Body of pancreas (tissue), 4 donors: ENCODE measurements at regions not wholly inside any gene's neighbourhood (a gene's known extent, or its start where the extent isn't known, plus 50 kb on each side); places are given as distances from the start of the nearest gene placed in this dataset.
"Not testable (repeated sequence)": the region's sequence is repeated elsewhere in the genome, so short reads cannot be mapped to it uniquely, and the experiment has no call there.

Experiments
- ATAC-seq: fragments of 150-250 bp; one replicate; pipeline ENCODE4 v1.9.1; 2016
- DNase-seq, 4 donors: peaks; one replicate each; pipeline ENCODE4 v3.0.0-alpha.2; 2019
- H3K27ac ChIP-seq, 4 donors: fragments of 200-600 bp; sonication (generic); 1 replicate in 3 of 4; 2 replicates in 1 of 4; pipeline versions ENCODE4 v1.5.1 to v1.6.1; 2016 to 2019; ENCODE audit warnings: mild to moderate bottlenecking in 1 of 4, mixed read lengths in 1 of 4, moderate library complexity in 1 of 4
- H3K27me3 ChIP-seq, 2 donors: fragments of 200-600 bp; sonication (generic); one replicate each; pipeline ENCODE4 v1.6.0; 2016; ENCODE audit warnings: mild to moderate bottlenecking in 1 of 2
- H3K36me3 ChIP-seq, 2 donors: fragments of 200-600 bp; sonication (generic); replicated peaks in 1 of 2; 2 replicates each; pipeline ENCODE4 v1.5.1; 2016; ENCODE audit warnings: low read depth in 2 of 2; ENCODE audit not compliant: insufficient read depth in 1 of 2
- H3K4me1 ChIP-seq: fragments of 200-600 bp; sonication (generic); one replicate; pipeline ENCODE4 v1.6.0; 2016
- H3K4me3 ChIP-seq, 2 donors: fragments of 200-600 bp; sonication (generic); 1 replicate in 1 of 2; 2 replicates in 1 of 2; pipeline ENCODE4 v1.5.1; 2016 to 2019
- H3K9me3 ChIP-seq, 3 donors: fragments of 200-600 bp; sonication (generic); 1 replicate in 2 of 3; 2 replicates in 1 of 3; pipeline ENCODE4 v1.5.1; 2016
- CTCF ChIP-seq, 7 experiments: fragments of 450-650 bp in 4 of 7; fragments of 200-600 bp in 3 of 7; sonication (generic) in 3 of 7; IDR thresholded peaks; one replicate each; pipeline ENCODE4 v1.5.1; 2016 to 2019; ENCODE audit warnings: antibody characterized with exemption in 7 of 7
- POLR2A ChIP-seq, 3 donors: fragments of 450-650 bp; IDR thresholded peaks; one replicate each; pipeline ENCODE4 v1.6.1; 2016; ENCODE audit warnings: antibody characterized with exemption in 3 of 3, mild to moderate bottlenecking in 2 of 3
- WGBS, 2 donors: methylation state at CpG; one replicate each; pipeline ENCODE4 v1.1.5; 2017; 5-methylcytosine and 5-hydroxymethylcytosine counted together
- intact Hi-C: fragments of 100-400 bp; cut with DNase I; formaldehyde crosslinking; loops from one replicate; pipeline ENCODE4 v1.15.1; 2023

- ATAC-seq: no peak
- Histone ChIP-seq H3K9me3 (no peaks in the 10 kb centered on the region), H3K27me3 (no peaks in the 10 kb centered on the region), H3K4me1 (no peaks in the 10 kb centered on the region), H3K27ac (no peak overlapping the region), H3K4me3 (no peak overlapping the region), H3K36me3 (no peaks in the 10 kb centered on the region)
- WGBS, 2 donors: 65 to 75% methylated on average over 4 to 6 of the region's 6 CpGs
- DNase-seq: no peak
- intact Hi-C loops: no loop called here
- TF ChIP-seq POLR2A (IDR thresholded peaks at IDR 0.05): no peak
- TF ChIP-seq CTCF (IDR thresholded peaks at IDR 0.05): no peak
Measured at GRCh38 chr22:22165936-22166710, 78.5 kb upstream of the VPREB1 start.

- TF ChIP-seq CTCF (IDR thresholded peaks at IDR 0.05): no peak
- TF ChIP-seq POLR2A (IDR thresholded peaks at IDR 0.05): no peak
- H3K36me3 ChIP-seq: no peaks in the 10 kb centered on the region
- no peaks in the 10 kb centered on the region for H3K4me1 ChIP-seq
- H3K27ac ChIP-seq: no peak overlapping the region
- H3K4me3 ChIP-seq: no peak overlapping the region
- no peaks in the 10 kb centered on the region for H3K9me3 ChIP-seq
- ATAC-seq (no peak), DNase-seq (no peak)
- H3K27me3 ChIP-seq: no peaks in the 10 kb centered on the region
- intact Hi-C loops: no loop called here
- WGBS, 2 donors: 33 to 43% methylated on average over 3 of the region's 3 CpGs
Measured at GRCh38 chr22:22164541-22165272, 79.9 kb upstream of the VPREB1 start.

GRCh38 chr22:22161924-22162851 is 82.4 kb upstream of the VPREB1 start:
- ATAC-seq: no peak
- WGBS, 2 donors: 63 to 69% methylated on average over 8 to 9 of the region's 9 CpGs
- no peak for DNase-seq
- no peak overlapping the region for H3K4me3 ChIP-seq
- intact Hi-C loops: no loop called here
- H3K27me3 ChIP-seq: no peaks in the 10 kb centered on the region
- no peaks in the 10 kb centered on the region for H3K4me1 ChIP-seq
- TF ChIP-seq CTCF (IDR thresholded peaks at IDR 0.05) (no peak), POLR2A (IDR thresholded peaks at IDR 0.05) (no peak)
- H3K27ac ChIP-seq: no peak overlapping the region
- H3K9me3 ChIP-seq: no peaks in the 10 kb centered on the region
- no peaks in the 10 kb centered on the region for H3K36me3 ChIP-seq

- ATAC-seq: not testable (repeated sequence)
Measured at GRCh38 chr22:22160768-22161167, 83.8 kb upstream of the VPREB1 start.

GRCh38 chr22:22159384-22159783 is 85.2 kb upstream of the VPREB1 start:
- Histone ChIP-seq H3K4me1 (peaks cover 5% of the 10 kb centered on the region), H3K4me3 (no peak overlapping the region), H3K27ac (no peak overlapping the region), H3K27me3 (no peaks in the 10 kb centered on the region), H3K9me3 (no peaks in the 10 kb centered on the region), H3K36me3 (no peaks in the 10 kb centered on the region)
- intact Hi-C loops: no loop called here
- TF ChIP-seq POLR2A (IDR thresholded peaks at IDR 0.05) (no peak), CTCF (IDR thresholded peaks at IDR 0.05) (no peak)
- no peak for ATAC-seq
- no peak for DNase-seq
- 29 to 36% methylated on average over 1 of the region's 1 CpG for WGBS, 2 donors

More at GRCh38 chr22:22160768-22161167, 83.8 kb upstream of the VPREB1 start:
- intact Hi-C loops, H3K27me3 ChIP-seq, H3K4me3 ChIP-seq, H3K4me1 ChIP-seq, H3K9me3 ChIP-seq, DNase-seq, H3K27ac ChIP-seq, H3K36me3 ChIP-seq: not testable (repeated sequence)
- 50 to 55% methylated on average over 2 of the region's 2 CpGs for WGBS, 2 donors
